ENCODE measurements at regions not wholly inside any gene's neighbourhood (a gene's known extent, or its start where the extent isn't known, plus 50 kb on each side); places are given as distances from the start of the nearest gene placed in this dataset.

- ATAC-seq, result no peak
- TF ChIP-seq POLR2A (IDR thresholded peaks at IDR 0.05), result no peak
- no peak for TF ChIP-seq CTCF (IDR thresholded peaks at IDR 0.05)
- intact Hi-C loops (cut with DNase I), result no loop called here
- no peak for DNase-seq
- Histone ChIP-seq H3K9me3 (no peaks in the 10 kb centered on the region), H3K4me3 (no peak overlapping the region), H3K27ac (no peak overlapping the region), H3K36me3 (no peaks in the 10 kb centered on the region), H3K4me1 (no peaks in the 10 kb centered on the region), H3K27me3 (no peaks in the 10 kb centered on the region)
- WGBS (ENCODE audit: insufficient coverage, low coverage, low lambda C conversion rate, missing lambda C conversion rate), result 64% methylated on average over 2 of the region's 2 CpGs
Measured at GRCh38 chr5:119996128-119996527, 366.8 kb downstream of the FAM170A start.

- no peak for DNase-seq
- TF ChIP-seq CTCF (IDR thresholded peaks at IDR 0.05) (no peak), POLR2A (IDR thresholded peaks at IDR 0.05) (no peak)
Measured at GRCh38 chr5:120007598-120007997, 378.2 kb downstream of the FAM170A start.

GRCh38 chr5:120012431-120012830, 383.1 kb downstream of the FAM170A start:
- Histone ChIP-seq H3K27ac (no peak overlapping the region), H3K36me3 (no peaks in the 10 kb centered on the region), H3K27me3 (no peaks in the 10 kb centered on the region), H3K4me1 (no peaks in the 10 kb centered on the region), H3K4me3 (no peak overlapping the region), H3K9me3 (no peaks in the 10 kb centered on the region)
- WGBS (ENCODE audit: insufficient coverage, low coverage, low lambda C conversion rate, missing lambda C conversion rate), result 81% methylated on average over 1 of the region's 1 CpG
- DNase-seq (no peak), ATAC-seq (no peak)
- intact Hi-C loops (cut with DNase I), result no loop called here
- TF ChIP-seq POLR2A (IDR thresholded peaks at IDR 0.05), result no peak
- TF ChIP-seq CTCF (IDR thresholded peaks at IDR 0.05), result no peak

More at GRCh38 chr5:120007598-120007997, 378.2 kb downstream of the FAM170A start:
- 68% methylated on average over 4 of the region's 4 CpGs for WGBS (ENCODE audit: insufficient coverage, low coverage, low lambda C conversion rate, missing lambda C conversion rate)
- ATAC-seq, result no peak
- no peak overlapping the region for H3K27ac ChIP-seq
- H3K4me3 ChIP-seq, result no peak overlapping the region
- H3K27me3 ChIP-seq, result no peaks in the 10 kb centered on the region
- H3K36me3 ChIP-seq, result no peaks in the 10 kb centered on the region
- intact Hi-C loops (cut with DNase I), result no loop called here
- no peaks in the 10 kb centered on the region for H3K9me3 ChIP-seq
- H3K4me1 ChIP-seq, result no peaks in the 10 kb centered on the region

GRCh38 chr5:120014535-120014934, 385.2 kb downstream of the FAM170A start:
- 56% methylated on average over 3 of the region's 3 CpGs for WGBS (ENCODE audit: insufficient coverage, low coverage, low lambda C conversion rate, missing lambda C conversion rate)
- Histone ChIP-seq H3K9me3 (no peaks in the 10 kb centered on the region), H3K4me3 (no peak overlapping the region), H3K27me3 (no peaks in the 10 kb centered on the region), H3K27ac (no peak overlapping the region), H3K4me1 (no peaks in the 10 kb centered on the region), H3K36me3 (no peaks in the 10 kb centered on the region)
- DNase-seq (no peak), ATAC-seq (no peak)
- TF ChIP-seq CTCF (IDR thresholded peaks at IDR 0.05), result no peak
- TF ChIP-seq POLR2A (IDR thresholded peaks at IDR 0.05), result no peak
- intact Hi-C loops (cut with DNase I), result no loop called here

Measured in right lobe of liver (tissue), 6 donors.